ENCODE measurements at regions not wholly inside any gene's neighbourhood (a gene's known extent, or its start where the extent isn't known, plus 50 kb on each side); places are given as distances from the start of the nearest gene placed in this dataset.

DNA sequence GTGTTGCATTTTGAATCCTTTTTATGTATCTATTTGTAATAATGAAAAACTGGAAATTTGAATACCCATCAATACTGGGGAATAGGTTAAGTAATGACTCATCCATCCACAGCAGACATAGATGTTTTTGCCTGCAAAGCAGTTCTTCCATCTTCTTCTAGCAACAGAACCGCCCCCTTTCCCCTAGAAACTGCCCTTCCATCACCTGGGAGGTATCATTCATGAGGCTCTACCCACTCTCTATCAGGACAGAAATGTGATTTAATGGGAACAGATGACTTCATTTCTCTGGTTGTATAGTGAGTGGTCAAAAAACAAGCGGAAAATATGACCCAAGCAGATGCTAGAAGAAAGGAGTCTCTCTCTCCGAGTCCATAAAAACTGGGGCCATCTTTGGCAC, 532.8 kb downstream of the UQCRFS1 start:
- TF ChIP-seq CTCF (IDR thresholded peaks at IDR 0.05; ENCODE audit: insufficient read depth, low read length) (no peak), SPI1 (IDR thresholded peaks at IDR 0.05; ENCODE audit: borderline replicate concordance, low read depth) (no peak)
